Fibroblast of villous mesenchyme (primary cell): ENCODE measurements at regions not wholly inside any gene's neighbourhood (a gene's known extent, or its start where the extent isn't known, plus 50 kb on each side); places are given as distances from the start of the nearest gene placed in this dataset.

ENCODE experiments used
- DNase-seq: peaks from one replicate; pipeline ENCODE4 v3.0.0-alpha.2; 2010; ENCODE audit warnings: low read depth
- H3K4me3 ChIP-seq: 2 replicates; pipeline ENCODE4 v1.5.1; 2011; ENCODE audit warnings: low read depth, mild to moderate bottlenecking, low read length
- CTCF ChIP-seq: IDR thresholded peaks from 2 replicates; pipeline ENCODE4 v1.5.1; 2012; ENCODE audit warnings: low read depth, mild to moderate bottlenecking, low read length; ENCODE audit not compliant: insufficient read depth

- peak; percentile 13 for DNase-seq
- no peak overlapping the region for H3K4me3 ChIP-seq
- no peak for TF ChIP-seq CTCF
These were observed 99.2 kb downstream of the C12orf50 start for GRCh38 chr12:87930033-87930432.

- TF ChIP-seq CTCF, result no peak
- DNase-seq, result no peak
- H3K4me3 ChIP-seq, result no peak overlapping the region
These were observed 99.9 kb downstream of the C12orf50 start for GRCh38 chr12:87929346-87929745.

- DNase-seq, result no peak
- TF ChIP-seq CTCF, result no peak
These were observed 101.2 kb downstream of the C12orf50 start for GRCh38 chr12:87928031-87928430.

GRCh38 chr12:87925021-87925420, 104.2 kb downstream of the C12orf50 start:
- H3K4me3 ChIP-seq, result no peak overlapping the region
- TF ChIP-seq CTCF, result no peak
- DNase-seq, result no peak

More at GRCh38 chr12:87928031-87928430, 101.2 kb downstream of the C12orf50 start:
- no peak overlapping the region for H3K4me3 ChIP-seq

GRCh38 chr12:87924149-87924548, 105.1 kb downstream of the C12orf50 start:
- DNase-seq, result no peak

GRCh38 chr12:87923361-87923760, 105.8 kb downstream of the C12orf50 start:
- DNase-seq, result no peak
- TF ChIP-seq CTCF, result no peak

More at GRCh38 chr12:87924149-87924548, 105.1 kb downstream of the C12orf50 start:
- no peak for TF ChIP-seq CTCF
- H3K4me3 ChIP-seq, result no peak overlapping the region

GRCh38 chr12:87922736-87923135, 106.5 kb downstream of the C12orf50 start:
- TF ChIP-seq CTCF, result no peak
- no peak overlapping the region for H3K4me3 ChIP-seq
- DNase-seq, result no peak

More at GRCh38 chr12:87923361-87923760, 105.8 kb downstream of the C12orf50 start:
- H3K4me3 ChIP-seq, result no peak overlapping the region
